Heart left ventricle (tissue), 16 donors: ENCODE measurements at regions not wholly inside any gene's neighbourhood (a gene's known extent, or its start where the extent isn't known, plus 50 kb on each side); places are given as distances from the start of the nearest gene placed in this dataset.

Experiments used
- ATAC-seq, 4 donors: fragments of 200-7000 bp; cut with Tn5 transposase; one replicate each; pipeline ENCODE4 v1.9.1; 2020 to 2022; ENCODE audit warnings: moderate library complexity in 4 of 4, mild to moderate bottlenecking in 3 of 4, moderate number of reproducible peaks in 1 of 4
- DNase-seq, 5 donors: peaks; one replicate each; pipeline ENCODE4 v3.0.0-alpha.2; 2020
- H3K27ac ChIP-seq, 12 donors: fragments of 200-600 bp; sonication (generic) in 4 of 12; one replicate each; pipeline versions ENCODE4 v1.5.0 to v1.8.0; 2016 to 2022; ENCODE audit warnings: mild to moderate bottlenecking in 2 of 12
- H3K27me3 ChIP-seq, 9 donors: fragments of 200-600 bp; sonication (generic) in 2 of 9; one replicate each; pipeline versions ENCODE4 v1.5.1 to v1.8.0; 2016 to 2022; ENCODE audit warnings: mild to moderate bottlenecking in 3 of 9
- H3K36me3 ChIP-seq, 9 donors: fragments of 200-600 bp; sonication (generic) in 2 of 9; one replicate each; pipeline versions ENCODE4 v1.5.0 to v1.8.0; 2018 to 2022; ENCODE audit warnings: mild to moderate bottlenecking in 2 of 9
- H3K4me1 ChIP-seq, 12 donors: fragments of 200-600 bp; sonication (generic) in 4 of 12; one replicate each; pipeline versions ENCODE4 v1.5.0 to v1.8.0; 2016 to 2022; ENCODE audit warnings: mild to moderate bottlenecking in 3 of 12
- H3K4me3 ChIP-seq, 12 donors: fragments of 200-600 bp; sonication (generic) in 4 of 12; one replicate each; pipeline versions ENCODE4 v1.5.0 to v1.8.0; 2017 to 2022; ENCODE audit warnings: mild to moderate bottlenecking in 9 of 12, moderate library complexity in 4 of 12
- H3K9me3 ChIP-seq, 12 donors: fragments of 200-600 bp; sonication (generic) in 4 of 12; one replicate each; pipeline versions ENCODE4 v1.5.0 to v1.8.0; 2016 to 2022; ENCODE audit warnings: mild to moderate bottlenecking in 1 of 12
- POLR2A ChIP-seq, 2 donors: fragments of 450-650 bp; IDR thresholded peaks; one replicate each; pipeline ENCODE4 v1.6.1; 2017; ENCODE audit warnings: antibody characterized with exemption in 2 of 2, mild to moderate bottlenecking in 2 of 2, moderate library complexity in 2 of 2
- WGBS, 4 donors: extraction: QIAGEN DNeasy Blood & Tissue Kit in 2 of 4; methylation state at CpG; one replicate each; pipeline versions ENCODE4 v1.1.5 to v1.1.7; 2013 to 2018; 5-methylcytosine and 5-hydroxymethylcytosine counted together
- intact Hi-C, 10 donors: fragments of 100-400 bp; cut with DNase I; formaldehyde crosslinking; loops; one replicate each; pipeline versions ENCODE4 v1.11.1 to v1.14.2; 2022
- TF ChIP-seq, protein P1 (sequence below), 12 donors: fragments of 200-600 bp; sonication (generic) in 4 of 12; IDR thresholded peaks; one replicate each; pipeline versions ENCODE4 v1.5.0 to v1.8.0; 2018 to 2022; ENCODE audit warnings: antibody characterized with exemption in 12 of 12, mild to moderate bottlenecking in 5 of 12
- donor health status: ischemic (EF 13 %, LVEDD 7.1; RV severe dilation, severe dysfunction).
- donor health status: healthy with polysubstance abuse.
- donor health status: DM: no; HTN: yes; CAD: no.
- donor health status: DM: no; HTN: no; CAD: no.
- donor health status: ischemic (EF 25% LVEDD 6.9; RV normal size, moderate dysfunction).
- donor health status: ischemic (EF 25% LVEDD 5.7; RV mildly dilated, moderate dysfunction).
- donor health status: healthy.
- donor health status: DM: yes; HTN: yes; CAD: no.
- donor health status: ischemic (EF 35%, LVEDD 5.7; RV mildly dilated, moderate dysfunction).
- donor health status: nonischemic (EF 11% LVEDD 7.7; RV severe dilation, severe dysfunction).
- donor health status: DM: yes; HTN: yes; CAD: no.
- donor health status: PGD.
- donor health status: ischemic (EF 29% LVEDD 5.4; RV normal size, mild dysfunction).
- donor health status: nonischemic (EF 23%, LVEDD 6.1; RV moderate dilation, normal function).

DNA sequence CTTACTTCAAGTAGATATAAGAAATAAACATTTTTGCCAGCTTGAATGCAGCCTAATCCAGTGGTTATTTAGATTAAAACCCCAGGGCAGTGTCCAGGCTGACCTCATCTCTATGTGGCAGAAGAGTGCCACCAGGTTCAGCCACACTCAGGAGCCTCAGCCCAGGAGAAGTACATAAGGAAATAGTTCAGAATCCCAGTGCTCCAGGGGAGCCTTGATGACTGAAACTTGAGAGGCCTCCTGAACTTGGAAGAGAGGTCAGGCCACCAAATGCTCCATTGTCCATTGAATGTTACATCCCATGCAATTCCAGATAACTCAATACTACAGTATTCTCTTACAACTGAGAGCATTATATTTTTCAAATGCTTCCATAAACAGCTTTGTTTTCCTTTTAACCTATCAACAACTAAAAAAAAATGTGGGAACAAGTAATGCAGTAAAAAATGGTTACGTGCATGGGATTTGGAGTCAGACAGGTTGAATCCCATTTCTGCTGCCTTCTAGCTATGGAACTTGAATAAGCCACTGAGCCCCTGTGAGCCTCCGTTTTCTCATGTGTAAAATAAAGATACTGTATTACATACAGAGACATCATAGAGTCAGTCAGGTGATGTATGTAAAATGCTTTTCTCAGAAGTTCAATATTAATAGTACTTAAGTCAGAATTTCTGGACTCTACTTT is 248.0 kb downstream of the PLPP3 start:
- intact Hi-C loops: no loop called here
- H3K36me3 ChIP-seq: no peaks in the 10 kb centered on the region
- WGBS, 4 donors: 88 to 100% (median 97%) methylated on average over 2 of the region's 2 CpGs
- no peak overlapping the region for H3K27ac ChIP-seq
- ATAC-seq (no peak), DNase-seq (no peak)
- no peak overlapping the region for H3K4me3 ChIP-seq
- no peaks in the 10 kb centered on the region for H3K27me3 ChIP-seq
- H3K4me1 ChIP-seq: peaks cover 0 to 17% (median 0%) of the 10 kb centered on the region in 12 donors
- TF ChIP-seq, protein P1, sequence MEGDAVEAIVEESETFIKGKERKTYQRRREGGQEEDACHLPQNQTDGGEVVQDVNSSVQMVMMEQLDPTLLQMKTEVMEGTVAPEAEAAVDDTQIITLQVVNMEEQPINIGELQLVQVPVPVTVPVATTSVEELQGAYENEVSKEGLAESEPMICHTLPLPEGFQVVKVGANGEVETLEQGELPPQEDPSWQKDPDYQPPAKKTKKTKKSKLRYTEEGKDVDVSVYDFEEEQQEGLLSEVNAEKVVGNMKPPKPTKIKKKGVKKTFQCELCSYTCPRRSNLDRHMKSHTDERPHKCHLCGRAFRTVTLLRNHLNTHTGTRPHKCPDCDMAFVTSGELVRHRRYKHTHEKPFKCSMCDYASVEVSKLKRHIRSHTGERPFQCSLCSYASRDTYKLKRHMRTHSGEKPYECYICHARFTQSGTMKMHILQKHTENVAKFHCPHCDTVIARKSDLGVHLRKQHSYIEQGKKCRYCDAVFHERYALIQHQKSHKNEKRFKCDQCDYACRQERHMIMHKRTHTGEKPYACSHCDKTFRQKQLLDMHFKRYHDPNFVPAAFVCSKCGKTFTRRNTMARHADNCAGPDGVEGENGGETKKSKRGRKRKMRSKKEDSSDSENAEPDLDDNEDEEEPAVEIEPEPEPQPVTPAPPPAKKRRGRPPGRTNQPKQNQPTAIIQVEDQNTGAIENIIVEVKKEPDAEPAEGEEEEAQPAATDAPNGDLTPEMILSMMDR (IDR thresholded peaks at IDR 0.05): no peak
- no peak for TF ChIP-seq POLR2A (IDR thresholded peaks at IDR 0.05)
- no peaks in the 10 kb centered on the region for H3K9me3 ChIP-seq

DNA sequence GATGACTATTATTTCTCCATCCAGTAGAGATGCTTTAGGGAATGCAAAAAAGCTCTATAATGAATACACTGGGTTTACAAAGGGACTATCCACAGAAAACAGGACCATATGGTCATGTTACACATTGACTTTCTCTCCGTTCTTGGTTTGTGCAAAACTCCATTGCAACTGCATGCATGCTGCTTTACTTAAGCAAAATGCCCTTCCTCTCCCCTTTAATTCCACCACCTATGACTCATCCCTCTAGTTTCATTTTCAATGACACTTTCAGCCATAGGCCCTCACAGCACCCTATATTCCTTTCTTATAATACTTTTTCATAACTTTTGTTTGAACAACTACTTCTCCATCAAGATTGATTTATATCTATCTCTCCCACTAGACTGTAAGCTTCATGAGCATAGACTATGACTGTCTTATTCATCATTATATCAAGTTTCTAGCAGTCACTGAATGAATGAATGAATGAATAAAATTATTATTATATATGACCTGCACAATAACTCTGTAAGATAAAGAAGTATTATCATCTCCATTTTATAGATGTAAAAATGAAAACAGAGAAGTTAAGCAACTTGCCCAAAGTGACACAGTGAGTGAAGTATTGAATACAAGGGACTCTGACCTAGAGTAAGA is 248.9 kb downstream of the PLPP3 start:
- H3K36me3 ChIP-seq: no peaks in the 10 kb centered on the region
- H3K27ac ChIP-seq: no peak overlapping the region
- 85 to 97% (median 87%) methylated on average over 1 of the region's 1 CpG for WGBS, 4 donors
- DNase-seq (no peak), ATAC-seq (peak in 1 of 4 donors; percentile 45)
- H3K4me1 ChIP-seq: peaks cover 0 to 17% (median 0%) of the 10 kb centered on the region in 12 donors
- intact Hi-C loops: no loop called here
- TF ChIP-seq POLR2A (IDR thresholded peaks at IDR 0.05): no peak
- TF ChIP-seq, protein P1 (IDR thresholded peaks at IDR 0.05): no peak
- H3K4me3 ChIP-seq: no peak overlapping the region
- no peaks in the 10 kb centered on the region for H3K27me3 ChIP-seq
- H3K9me3 ChIP-seq: no peaks in the 10 kb centered on the region

DNA sequence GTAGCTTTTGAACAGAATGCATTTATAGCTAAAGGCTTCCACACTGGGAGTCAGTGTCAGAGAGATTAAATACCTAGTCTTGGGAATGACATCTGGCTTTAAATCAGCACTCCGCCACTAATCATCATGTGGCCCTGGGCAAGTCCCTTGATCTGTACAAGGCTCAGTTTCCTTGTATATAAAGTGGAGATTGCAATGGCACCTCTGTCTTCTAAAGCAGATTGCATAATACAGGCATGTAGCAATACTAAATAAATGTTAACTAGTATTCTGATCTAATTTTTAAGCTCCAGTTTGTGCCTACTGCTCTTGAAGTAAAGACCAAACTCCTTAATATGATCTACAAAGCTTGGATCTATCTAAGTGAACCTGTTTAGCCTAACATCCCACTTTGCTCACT is 249.4 kb downstream of the PLPP3 start:
- intact Hi-C loops: no loop called here
- ATAC-seq: no peak

DNA sequence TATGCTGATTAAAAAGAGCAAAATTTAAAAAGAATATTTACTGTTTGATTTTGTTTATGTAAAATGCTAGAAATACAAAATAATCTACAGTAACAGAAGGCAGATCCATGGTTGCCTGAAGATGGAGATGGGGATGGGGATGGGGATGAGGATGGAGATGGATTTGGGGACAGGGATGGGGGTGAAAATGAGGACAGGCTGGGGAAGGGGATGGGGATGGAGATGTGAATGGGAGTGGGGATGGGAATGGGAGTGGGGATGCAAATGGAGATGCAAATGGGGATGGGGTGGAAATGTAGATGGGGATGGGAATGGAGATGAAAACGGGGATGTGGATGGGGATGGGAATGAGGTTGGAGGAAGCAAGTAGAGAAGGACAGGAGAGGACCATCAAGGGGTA is 252.2 kb downstream of the PLPP3 start:
- Histone ChIP-seq H3K36me3 (no peaks in the 10 kb centered on the region), H3K4me1 (peaks cover 0 to 21% (median 0%) of the 10 kb centered on the region in 12 donors), H3K9me3 (no peaks in the 10 kb centered on the region), H3K4me3 (no peak overlapping the region), H3K27me3 (no peaks in the 10 kb centered on the region), H3K27ac (no peak overlapping the region)
- ATAC-seq (no peak), DNase-seq (no peak)
- intact Hi-C loops: no loop called here
- 91 to 99% (median 95%) methylated on average over 1 of the region's 1 CpG for WGBS, 4 donors
- no peak for TF ChIP-seq POLR2A (IDR thresholded peaks at IDR 0.05)
- TF ChIP-seq, protein P1 (IDR thresholded peaks at IDR 0.05): no peak

More for the DNA sequence above, 249.4 kb downstream of the PLPP3 start:
- Histone ChIP-seq H3K27me3 (no peaks in the 10 kb centered on the region), H3K4me3 (no peak overlapping the region), H3K36me3 (no peaks in the 10 kb centered on the region), H3K4me1 (peaks cover 0 to 17% (median 0%) of the 10 kb centered on the region in 12 donors), H3K27ac (no peak overlapping the region), H3K9me3 (no peaks in the 10 kb centered on the region)
- TF ChIP-seq, protein P1 (IDR thresholded peaks at IDR 0.05): no peak
- TF ChIP-seq POLR2A (IDR thresholded peaks at IDR 0.05): no peak
- WGBS, 4 donors: 93 to 100% (median 99%) methylated on average over 1 of the region's 1 CpG
- no peak for DNase-seq
